Thyroid gland (tissue), 4 donors: ENCODE measurements at regions not wholly inside any gene's neighbourhood (a gene's known extent, or its start where the extent isn't known, plus 50 kb on each side); places are given as distances from the start of the nearest gene placed in this dataset.

ENCODE experiments used
- CTCF ChIP-seq, 6 experiments: fragments of 200-600 bp in 3 of 6; fragments of 450-650 bp in 3 of 6; sonication (generic) in 3 of 6; IDR thresholded peaks; one replicate each; pipeline ENCODE4 v1.5.1; 2016 to 2019; ENCODE audit warnings: antibody characterized with exemption in 6 of 6, mild to moderate bottlenecking in 2 of 6, inconsistent platforms in 1 of 6, moderate library complexity in 1 of 6
- POLR2A ChIP-seq, 2 donors: fragments of 450-650 bp; IDR thresholded peaks; one replicate each; pipeline ENCODE4 v1.6.1; 2017; ENCODE audit warnings: antibody characterized with exemption in 2 of 2, mild to moderate bottlenecking in 2 of 2, moderate library complexity in 1 of 2

DNA sequence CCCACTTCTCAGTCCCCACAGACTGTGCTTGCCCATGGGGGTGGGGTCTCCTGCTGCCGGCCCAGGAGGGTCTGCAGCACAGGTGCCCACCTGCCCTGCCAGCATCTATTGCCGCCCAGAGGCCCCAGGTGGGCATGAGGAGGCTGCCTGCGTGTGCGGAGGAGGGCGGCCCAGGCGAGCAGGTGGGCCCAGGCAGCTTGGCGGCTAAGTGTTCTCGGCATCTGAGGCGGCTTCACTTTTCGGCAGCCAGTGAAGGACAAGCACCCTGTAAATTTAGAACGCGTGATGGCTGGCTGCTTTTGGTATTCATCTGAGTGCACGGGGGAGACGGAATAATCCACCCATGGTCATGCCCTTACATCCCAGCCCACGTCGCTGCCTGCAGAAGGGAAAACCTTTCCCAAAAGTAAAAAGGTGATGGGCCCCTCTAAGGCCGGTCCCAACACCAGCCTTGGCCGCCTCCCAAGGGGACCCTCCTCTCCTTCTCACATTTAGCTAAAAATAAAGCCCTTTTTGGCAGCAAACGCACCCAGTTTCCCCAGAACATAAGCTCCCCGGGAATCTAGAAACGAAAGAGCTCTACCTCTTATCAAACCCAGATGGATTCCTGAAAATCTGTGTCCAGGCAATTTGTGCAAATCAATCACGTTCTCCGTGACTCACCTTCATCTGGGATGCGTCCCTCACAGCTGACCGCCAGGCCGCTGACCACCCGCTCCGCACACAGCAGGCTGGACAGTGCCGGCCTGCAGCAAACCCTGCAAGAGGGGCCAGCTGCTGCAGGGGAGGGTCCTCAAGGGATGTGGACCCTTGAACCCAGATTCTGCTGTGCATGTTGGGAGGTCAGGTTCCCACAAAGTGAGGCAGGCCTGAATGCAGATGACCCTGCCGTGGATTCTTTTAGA lies 79.4 kb downstream of the RBFOX3 start:
- TF ChIP-seq CTCF (IDR thresholded peaks at IDR 0.05), result no peak
- TF ChIP-seq POLR2A (IDR thresholded peaks at IDR 0.05), result no peak
